ENCODE measurements at regions not wholly inside any gene's neighbourhood (a gene's known extent, or its start where the extent isn't known, plus 50 kb on each side); places are given as distances from the start of the nearest gene placed in this dataset.
A peak's percentile ranks its signal among the peaks of the same experiment; 100 is the strongest.
"Not testable (repeated sequence)": the region's sequence is repeated elsewhere in the genome, so short reads cannot be mapped to it uniquely, and the experiment has no call there.

- no peak overlapping the region for H3K4me3 ChIP-seq (ENCODE audit: low read length)
- no peak for DNase-seq (ENCODE audit: low read depth, low spot score)
These were observed 811.3 kb upstream of the GBE1 start for GRCh38 chr3:82572721-82573120.

GRCh38 chr3:82568776-82569338 lies 807.4 kb upstream of the GBE1 start:
- no peak for DNase-seq (ENCODE audit: low read depth, low spot score)
- no peak overlapping the region for H3K4me3 ChIP-seq (ENCODE audit: low read length)

- no peak for DNase-seq (ENCODE audit: low read depth, low spot score)
- H3K4me3 ChIP-seq (ENCODE audit: low read length) = no peak overlapping the region
These were observed 805.7 kb upstream of the GBE1 start for GRCh38 chr3:82567029-82567600.

- no peak for DNase-seq (ENCODE audit: low read depth, low spot score)
- H3K4me3 ChIP-seq (ENCODE audit: low read length) = no peak overlapping the region
These were observed 801.5 kb upstream of the GBE1 start for GRCh38 chr3:82562896-82563295.

GRCh38 chr3:82561784-82562183 lies 800.3 kb upstream of the GBE1 start:
- no peak overlapping the region for H3K4me3 ChIP-seq (ENCODE audit: low read length)
- no peak for DNase-seq (ENCODE audit: low read depth, low spot score)

GRCh38 chr3:82558081-82558480 lies 796.6 kb upstream of the GBE1 start:
- no peak for DNase-seq (ENCODE audit: low read depth, low spot score)
- no peak overlapping the region for H3K4me3 ChIP-seq (ENCODE audit: low read length)

- no peak for DNase-seq (ENCODE audit: low read depth, low spot score)
- H3K4me3 ChIP-seq (ENCODE audit: low read length) = no peak overlapping the region
These were observed 794.7 kb upstream of the GBE1 start for GRCh38 chr3:82556113-82556512.

GRCh38 chr3:82542556-82542955 lies 781.1 kb upstream of the GBE1 start:
- DNase-seq (ENCODE audit: low read depth, low spot score); H3K4me3 ChIP-seq (ENCODE audit: low read length): not testable (repeated sequence)

GRCh38 chr3:82521657-82522056 lies 760.2 kb upstream of the GBE1 start:
- H3K4me3 ChIP-seq (ENCODE audit: low read length) = no peak overlapping the region
- no peak for DNase-seq (ENCODE audit: low read depth, low spot score)

- DNase-seq (ENCODE audit: low read depth, low spot score) = no peak
- H3K4me3 ChIP-seq (ENCODE audit: low read length) = no peak overlapping the region
These were observed 759.4 kb upstream of the GBE1 start for GRCh38 chr3:82520846-82521245.

- no peak overlapping the region for H3K4me3 ChIP-seq (ENCODE audit: low read length)
- no peak for DNase-seq (ENCODE audit: low read depth, low spot score)
These were observed 748.6 kb upstream of the GBE1 start for GRCh38 chr3:82509951-82510603.

GRCh38 chr3:82509106-82509842 lies 747.8 kb upstream of the GBE1 start:
- no peak for DNase-seq (ENCODE audit: low read depth, low spot score)
- H3K4me3 ChIP-seq (ENCODE audit: low read length) = no peak overlapping the region

GRCh38 chr3:82506204-82506603 lies 744.8 kb upstream of the GBE1 start:
- no peak for DNase-seq (ENCODE audit: low read depth, low spot score)
- no peak overlapping the region for H3K4me3 ChIP-seq (ENCODE audit: low read length)

- no peak for DNase-seq (ENCODE audit: low read depth, low spot score)
- no peak overlapping the region for H3K4me3 ChIP-seq (ENCODE audit: low read length)
These were observed 743.8 kb upstream of the GBE1 start for GRCh38 chr3:82505079-82505756.

- no peak for DNase-seq (ENCODE audit: low read depth, low spot score)
- no peak overlapping the region for H3K4me3 ChIP-seq (ENCODE audit: low read length)
These were observed 736.7 kb upstream of the GBE1 start for GRCh38 chr3:82498186-82498585.

GRCh38 chr3:82496890-82497560 lies 735.6 kb upstream of the GBE1 start:
- H3K4me3 ChIP-seq (ENCODE audit: low read length) = no peak overlapping the region
- DNase-seq (ENCODE audit: low read depth, low spot score) = peak; percentile 51

GRCh38 chr3:82495655-82496054 lies 734.2 kb upstream of the GBE1 start:
- H3K4me3 ChIP-seq (ENCODE audit: low read length) = no peak overlapping the region
- no peak for DNase-seq (ENCODE audit: low read depth, low spot score)

GRCh38 chr3:82494977-82495489 lies 733.6 kb upstream of the GBE1 start:
- no peak for DNase-seq (ENCODE audit: low read depth, low spot score)

GRCh38 chr3:82493858-82494257 lies 732.4 kb upstream of the GBE1 start:
- no peak for DNase-seq (ENCODE audit: low read depth, low spot score)

More at GRCh38 chr3:82494977-82495489, 733.6 kb upstream of the GBE1 start:
- no peak overlapping the region for H3K4me3 ChIP-seq (ENCODE audit: low read length)

More at GRCh38 chr3:82493858-82494257, 732.4 kb upstream of the GBE1 start:
- no peak overlapping the region for H3K4me3 ChIP-seq (ENCODE audit: low read length)
